ENCODE measurements at regions not wholly inside any gene's neighbourhood (a gene's known extent, or its start where the extent isn't known, plus 50 kb on each side); places are given as distances from the start of the nearest gene placed in this dataset.
"Not testable (repeated sequence)": the region's sequence is repeated elsewhere in the genome, so short reads cannot be mapped to it uniquely, and the experiment has no call there.

DNA sequence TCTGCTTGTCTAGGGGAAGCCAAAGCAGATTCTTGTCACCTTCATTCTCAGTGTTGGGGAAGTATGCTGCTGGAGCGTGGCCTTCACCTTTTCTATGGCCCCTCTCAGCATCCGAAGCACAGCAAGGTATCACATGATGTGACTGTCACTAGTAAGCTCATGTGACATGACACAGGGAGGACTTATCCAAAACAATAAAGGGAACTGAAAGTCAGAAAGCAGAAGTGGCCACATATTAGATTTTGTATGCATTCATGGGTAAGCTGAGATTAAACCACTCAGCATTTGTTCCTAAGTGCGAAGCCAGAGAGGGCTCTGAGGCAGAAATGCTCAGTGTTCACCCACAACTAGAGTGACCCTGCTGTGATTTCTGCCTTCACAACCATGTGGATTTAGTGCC is 72.8 kb upstream of the PCDH8 start:
- TF ChIP-seq EP300 (IDR thresholded peaks at IDR 0.05): no peak
- TF ChIP-seq POLR2AphosphoS5 (IDR thresholded peaks at IDR 0.05): no peak
- TF ChIP-seq, protein P1, sequence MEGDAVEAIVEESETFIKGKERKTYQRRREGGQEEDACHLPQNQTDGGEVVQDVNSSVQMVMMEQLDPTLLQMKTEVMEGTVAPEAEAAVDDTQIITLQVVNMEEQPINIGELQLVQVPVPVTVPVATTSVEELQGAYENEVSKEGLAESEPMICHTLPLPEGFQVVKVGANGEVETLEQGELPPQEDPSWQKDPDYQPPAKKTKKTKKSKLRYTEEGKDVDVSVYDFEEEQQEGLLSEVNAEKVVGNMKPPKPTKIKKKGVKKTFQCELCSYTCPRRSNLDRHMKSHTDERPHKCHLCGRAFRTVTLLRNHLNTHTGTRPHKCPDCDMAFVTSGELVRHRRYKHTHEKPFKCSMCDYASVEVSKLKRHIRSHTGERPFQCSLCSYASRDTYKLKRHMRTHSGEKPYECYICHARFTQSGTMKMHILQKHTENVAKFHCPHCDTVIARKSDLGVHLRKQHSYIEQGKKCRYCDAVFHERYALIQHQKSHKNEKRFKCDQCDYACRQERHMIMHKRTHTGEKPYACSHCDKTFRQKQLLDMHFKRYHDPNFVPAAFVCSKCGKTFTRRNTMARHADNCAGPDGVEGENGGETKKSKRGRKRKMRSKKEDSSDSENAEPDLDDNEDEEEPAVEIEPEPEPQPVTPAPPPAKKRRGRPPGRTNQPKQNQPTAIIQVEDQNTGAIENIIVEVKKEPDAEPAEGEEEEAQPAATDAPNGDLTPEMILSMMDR (IDR thresholded peaks at IDR 0.05): no peak
- no peak for TF ChIP-seq POLR2A (IDR thresholded peaks at IDR 0.05)
- peak in 1 of 2 donors; percentile 34 for DNase-seq
- Histone ChIP-seq H3K4me3 (no peak overlapping the region), H3K27ac (no peak overlapping the region), H3K4me1 (peaks cover 0 to 4% (median 0%) of the 10 kb centered on the region in 4 donors), H3K27me3 (no peaks in the 10 kb centered on the region), H3K9me3 (peaks cover 0 to 4% (median 0%) of the 10 kb centered on the region in 4 donors), H3K36me3 (no peaks in the 10 kb centered on the region)
- intact Hi-C loops (cut with DNase I; ENCODE audit: low total_unique reads): no loop called here
- 77 to 89% (median 82%) methylated on average over 3 of the region's 3 CpGs for WGBS, 5 donors

DNA sequence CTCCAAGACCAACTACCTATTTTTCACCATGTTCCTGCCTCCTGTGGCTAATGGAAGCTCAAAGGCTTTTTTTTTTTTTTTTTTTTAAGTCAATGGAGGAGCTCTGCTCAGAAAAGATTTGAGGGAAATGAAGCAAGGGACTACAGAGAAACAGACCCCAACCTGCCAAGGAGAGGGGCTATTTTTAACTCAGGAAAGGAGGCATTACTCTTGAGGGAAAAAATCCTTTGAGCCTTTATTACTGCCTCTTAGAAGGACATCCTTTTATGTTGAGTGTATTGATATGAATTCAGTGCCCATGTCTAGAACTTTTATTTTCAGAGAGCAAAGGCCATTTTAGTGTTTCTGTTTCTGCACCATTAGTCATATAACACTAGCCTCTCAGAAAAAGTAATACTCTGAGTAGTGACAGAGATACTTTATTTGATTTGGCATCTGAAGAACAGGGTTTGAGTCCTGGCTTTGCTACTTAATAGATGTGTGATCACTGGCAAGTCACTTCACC is 68.1 kb upstream of the PCDH8 start:
- Histone ChIP-seq H3K4me1 (no peaks in the 10 kb centered on the region), H3K36me3 (no peaks in the 10 kb centered on the region), H3K4me3 (no peak overlapping the region), H3K27me3 (no peaks in the 10 kb centered on the region), H3K27ac (no peak overlapping the region), H3K9me3 (peaks cover 0 to 4% (median 0%) of the 10 kb centered on the region in 4 donors)
- intact Hi-C loops (cut with DNase I; ENCODE audit: low total_unique reads): no loop called here
- TF ChIP-seq, protein P1 (IDR thresholded peaks at IDR 0.05): no peak
- TF ChIP-seq EP300 (IDR thresholded peaks at IDR 0.05) (no peak), POLR2A (IDR thresholded peaks at IDR 0.05) (no peak), POLR2AphosphoS5 (IDR thresholded peaks at IDR 0.05) (no peak)
- no peak for DNase-seq

DNA sequence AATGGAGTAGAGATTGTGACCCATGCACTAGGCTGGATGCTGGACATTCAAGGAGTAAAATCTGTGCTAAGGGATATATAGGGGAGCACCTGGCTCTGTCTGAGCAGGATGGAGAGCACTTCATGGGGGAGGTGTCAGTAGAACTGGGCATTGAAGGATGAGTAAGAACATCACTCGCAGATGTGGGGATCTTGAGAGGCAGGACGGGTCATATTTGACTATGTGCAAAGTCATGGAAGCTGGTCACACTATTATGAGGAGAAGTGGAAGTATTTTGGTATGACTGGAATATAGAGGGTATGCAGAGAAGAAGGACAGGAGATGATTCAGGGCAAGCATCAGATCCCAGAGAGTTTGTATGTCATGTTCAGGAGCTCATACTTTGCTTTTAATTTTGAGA is 62.9 kb upstream of the PCDH8 start:
- Histone ChIP-seq H3K36me3 (no peaks in the 10 kb centered on the region), H3K27me3 (peaks cover 0 to 9% (median 0%) of the 10 kb centered on the region in 3 donors), H3K9me3 (no peaks in the 10 kb centered on the region), H3K4me3 (no peak overlapping the region), H3K27ac (no peak overlapping the region), H3K4me1 (no peaks in the 10 kb centered on the region)
- DNase-seq: no peak
- TF ChIP-seq POLR2A (IDR thresholded peaks at IDR 0.05) (no peak), EP300 (IDR thresholded peaks at IDR 0.05) (no peak), POLR2AphosphoS5 (IDR thresholded peaks at IDR 0.05) (no peak)
- TF ChIP-seq, protein P1 (IDR thresholded peaks at IDR 0.05): no peak
- intact Hi-C loops (cut with DNase I; ENCODE audit: low total_unique reads): no loop called here
- 67 to 89% (median 85%) methylated on average over 2 of the region's 2 CpGs for WGBS, 5 donors

DNA sequence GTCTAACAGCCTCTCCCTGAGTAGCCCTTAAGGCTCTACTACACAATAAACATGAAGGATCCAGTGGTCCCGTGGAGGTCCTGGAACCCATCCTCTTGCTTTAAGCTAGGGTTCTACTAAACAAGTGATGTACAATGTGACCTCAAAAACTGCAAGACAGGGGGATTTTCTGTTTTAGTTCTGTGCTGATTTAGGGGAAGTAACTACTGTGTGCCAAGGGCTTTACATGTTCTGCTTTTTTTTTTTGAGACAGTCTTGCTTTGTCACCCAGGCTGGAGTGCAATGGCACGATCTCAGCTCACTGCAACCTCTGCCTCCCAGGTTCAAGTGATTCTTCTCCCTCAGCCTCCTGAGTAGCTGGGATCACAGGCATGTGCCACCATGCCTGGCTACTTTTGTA is 61.9 kb upstream of the PCDH8 start:
- H3K27ac ChIP-seq; intact Hi-C loops (cut with DNase I; ENCODE audit: low total_unique reads); H3K9me3 ChIP-seq; DNase-seq; H3K4me1 ChIP-seq; H3K4me3 ChIP-seq; H3K36me3 ChIP-seq: not testable (repeated sequence)
- H3K27me3 ChIP-seq: peaks cover 0 to 12% (median 0%) of the 10 kb centered on the region in 3 donors
- WGBS, 5 donors: 73 to 78% (median 77%) methylated on average over 2 of the region's 2 CpGs

DNA sequence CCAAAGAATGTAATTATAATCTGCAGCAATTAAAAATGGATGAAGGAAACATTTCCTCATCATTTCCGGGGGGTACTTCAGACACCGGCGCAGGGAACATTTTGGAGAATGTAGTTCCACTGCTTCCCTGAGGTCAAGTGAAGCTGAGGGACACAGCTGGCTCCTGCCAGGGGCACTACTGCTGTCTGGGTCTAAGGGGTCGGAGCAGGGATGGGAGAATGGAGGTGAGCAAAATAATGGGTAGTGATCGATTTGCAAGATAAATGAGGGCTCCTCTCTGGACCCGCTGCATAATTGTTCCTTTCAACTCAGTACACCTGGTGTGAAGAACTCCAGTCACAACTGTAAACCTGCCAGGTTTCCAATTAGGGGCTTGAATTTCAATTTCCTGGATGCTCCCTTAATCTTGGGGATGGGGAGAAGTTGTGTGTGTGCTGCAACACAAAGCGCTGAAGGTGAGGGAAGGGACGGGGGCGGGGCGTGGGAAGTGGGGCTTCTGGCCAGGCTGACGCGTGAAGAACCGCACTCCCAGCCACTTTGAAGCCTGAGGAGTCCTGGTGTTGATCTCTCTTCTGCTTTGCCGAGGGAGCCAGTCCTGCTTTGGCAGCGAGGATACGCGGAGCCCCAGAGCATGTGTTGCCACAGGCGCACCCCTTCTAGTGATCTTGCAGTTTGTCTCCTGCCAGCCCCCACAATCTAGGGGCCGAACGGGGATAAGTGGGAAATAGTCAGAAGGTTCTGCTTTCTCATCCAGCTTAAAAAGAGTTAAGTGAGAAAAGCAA is 57.9 kb upstream of the PCDH8 start:
- intact Hi-C loops (cut with DNase I; ENCODE audit: low total_unique reads): no loop called here
- H3K9me3 ChIP-seq: no peaks in the 10 kb centered on the region
- WGBS, 5 donors: 42 to 56% (median 48%) methylated on average over 20 of the region's 20 CpGs

More for the DNA sequence above, 57.9 kb upstream of the PCDH8 start:
- Histone ChIP-seq H3K27ac (no peak overlapping the region), H3K4me1 (peaks cover 0 to 5% (median 2%) of the 10 kb centered on the region in 4 donors), H3K4me3 (no peak overlapping the region), H3K27me3 (peaks cover 0 to 26% (median 0%) of the 10 kb centered on the region in 3 donors), H3K36me3 (no peaks in the 10 kb centered on the region)
- DNase-seq: peak in 1 of 2 donors; percentile 19
- TF ChIP-seq POLR2AphosphoS5 (IDR thresholded peaks at IDR 0.05): no peak
- TF ChIP-seq, protein P1 (IDR thresholded peaks at IDR 0.05): no peak
- TF ChIP-seq POLR2A (IDR thresholded peaks at IDR 0.05): no peak
- no peak for TF ChIP-seq EP300 (IDR thresholded peaks at IDR 0.05)
